ENCODE measurements at regions not wholly inside any gene's neighbourhood (a gene's known extent, or its start where the extent isn't known, plus 50 kb on each side); places are given as distances from the start of the nearest gene placed in this dataset.

- no peak for DNase-seq (ENCODE audit: extremely low spot score)
- ChIA-PET POLR2A (no interaction called here), CTCF (no interaction called here)
- TF ChIP-seq FOXM1 (IDR thresholded peaks at IDR 0.05; ENCODE audit: borderline replicate concordance) (no peak), FOXK2 (IDR thresholded peaks at IDR 0.05) (no peak), ARNT (IDR thresholded peaks at IDR 0.05) (no peak), SP1 (IDR thresholded peaks at IDR 0.05) (no peak), FOXA1 (IDR thresholded peaks at IDR 0.05) (no peak), SUZ12 (IDR thresholded peaks at IDR 0.05) (no peak), BHLHE40 (IDR thresholded peaks at IDR 0.05; ENCODE audit: borderline replicate concordance) (no peak)
Observed at GRCh38 chr11:36988556-36988955, 390.5 kb upstream of the RAG2 start.

- POLR2A ChIA-PET: no interaction called here
- CTCF ChIA-PET: no interaction called here
- TF ChIP-seq BHLHE40 (IDR thresholded peaks at IDR 0.05; ENCODE audit: borderline replicate concordance): no peak
- TF ChIP-seq SUZ12 (IDR thresholded peaks at IDR 0.05): no peak
- no peak for TF ChIP-seq FOXA1 (IDR thresholded peaks at IDR 0.05)
- TF ChIP-seq LEF1 (IDR thresholded peaks at IDR 0.05; ENCODE audit: borderline replicate concordance): no peak
- TF ChIP-seq ELF4 (IDR thresholded peaks at IDR 0.05): no peak
- TF ChIP-seq, protein P1, sequence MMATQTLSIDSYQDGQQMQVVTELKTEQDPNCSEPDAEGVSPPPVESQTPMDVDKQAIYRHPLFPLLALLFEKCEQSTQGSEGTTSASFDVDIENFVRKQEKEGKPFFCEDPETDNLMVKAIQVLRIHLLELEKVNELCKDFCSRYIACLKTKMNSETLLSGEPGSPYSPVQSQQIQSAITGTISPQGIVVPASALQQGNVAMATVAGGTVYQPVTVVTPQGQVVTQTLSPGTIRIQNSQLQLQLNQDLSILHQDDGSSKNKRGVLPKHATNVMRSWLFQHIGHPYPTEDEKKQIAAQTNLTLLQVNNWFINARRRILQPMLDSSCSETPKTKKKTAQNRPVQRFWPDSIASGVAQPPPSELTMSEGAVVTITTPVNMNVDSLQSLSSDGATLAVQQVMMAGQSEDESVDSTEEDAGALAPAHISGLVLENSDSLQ (IDR thresholded peaks at IDR 0.05): no peak
- no peak for TF ChIP-seq SP1 (IDR thresholded peaks at IDR 0.05)
- TF ChIP-seq FOXK2 (IDR thresholded peaks at IDR 0.05): no peak
- no peak for TF ChIP-seq TARDBP (IDR thresholded peaks at IDR 0.05)
- no peak for TF ChIP-seq CTBP1 (IDR thresholded peaks at IDR 0.05; ENCODE audit: borderline replicate concordance)
- no peak for TF ChIP-seq L3MBTL2 (conservative IDR thresholded peaks at IDR 0.05)
- TF ChIP-seq NFRKB (IDR thresholded peaks at IDR 0.05): no peak
- no peak for TF ChIP-seq HDGF (IDR thresholded peaks at IDR 0.05; ENCODE audit: borderline replicate concordance)
- TF ChIP-seq ZNF384 (IDR thresholded peaks at IDR 0.05): no peak
- no peak for TF ChIP-seq FOXM1 (IDR thresholded peaks at IDR 0.05; ENCODE audit: borderline replicate concordance)
- no peak for TF ChIP-seq ARNT (IDR thresholded peaks at IDR 0.05)
- DNase-seq (ENCODE audit: extremely low spot score): no peak
Observed at GRCh38 chr11:36985562-36985961, 387.5 kb upstream of the RAG2 start.

GRCh38 chr11:36976741-36977140 is 378.7 kb upstream of the RAG2 start:
- ChIA-PET POLR2A (no interaction called here), CTCF (no interaction called here)
- TF ChIP-seq BHLHE40 (IDR thresholded peaks at IDR 0.05; ENCODE audit: borderline replicate concordance) (no peak), FOXA1 (IDR thresholded peaks at IDR 0.05) (no peak), LEF1 (IDR thresholded peaks at IDR 0.05; ENCODE audit: borderline replicate concordance) (no peak), ZNF384 (IDR thresholded peaks at IDR 0.05) (no peak), HDGF (IDR thresholded peaks at IDR 0.05; ENCODE audit: borderline replicate concordance) (no peak), FOXK2 (IDR thresholded peaks at IDR 0.05) (no peak), FOXM1 (IDR thresholded peaks at IDR 0.05; ENCODE audit: borderline replicate concordance) (no peak), L3MBTL2 (conservative IDR thresholded peaks at IDR 0.05) (no peak), SP1 (IDR thresholded peaks at IDR 0.05) (no peak), ARNT (IDR thresholded peaks at IDR 0.05) (no peak), SUZ12 (IDR thresholded peaks at IDR 0.05) (no peak), CTBP1 (IDR thresholded peaks at IDR 0.05; ENCODE audit: borderline replicate concordance) (no peak), TARDBP (IDR thresholded peaks at IDR 0.05) (no peak), NFRKB (IDR thresholded peaks at IDR 0.05) (no peak), ELF4 (IDR thresholded peaks at IDR 0.05) (no peak)
- TF ChIP-seq, protein P1 (IDR thresholded peaks at IDR 0.05): no peak
- DNase-seq (ENCODE audit: extremely low spot score): no peak

DNA sequence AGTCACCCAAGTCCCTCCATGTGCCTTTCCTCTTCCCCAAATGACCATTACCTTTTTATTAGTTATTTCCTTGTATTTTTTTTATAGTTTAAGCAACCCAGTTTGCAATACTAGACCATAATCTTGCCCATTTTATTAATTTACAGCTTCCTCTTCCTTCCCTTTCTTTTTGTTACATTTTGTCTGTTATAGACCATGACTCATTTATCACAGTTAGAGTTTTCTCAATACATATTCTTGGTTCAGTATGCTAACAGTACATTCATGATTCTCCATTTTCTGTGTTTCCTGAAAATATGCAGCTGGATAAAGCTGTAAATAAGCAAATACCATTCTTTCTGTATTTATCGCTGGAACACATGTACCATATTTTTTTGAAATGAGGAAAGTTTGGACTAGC is 376.7 kb upstream of the RAG2 start:
- no peak for DNase-seq (ENCODE audit: extremely low spot score)
- no peak for TF ChIP-seq FOXK2 (IDR thresholded peaks at IDR 0.05)
- ChIA-PET CTCF (no interaction called here), POLR2A (no interaction called here)

DNA sequence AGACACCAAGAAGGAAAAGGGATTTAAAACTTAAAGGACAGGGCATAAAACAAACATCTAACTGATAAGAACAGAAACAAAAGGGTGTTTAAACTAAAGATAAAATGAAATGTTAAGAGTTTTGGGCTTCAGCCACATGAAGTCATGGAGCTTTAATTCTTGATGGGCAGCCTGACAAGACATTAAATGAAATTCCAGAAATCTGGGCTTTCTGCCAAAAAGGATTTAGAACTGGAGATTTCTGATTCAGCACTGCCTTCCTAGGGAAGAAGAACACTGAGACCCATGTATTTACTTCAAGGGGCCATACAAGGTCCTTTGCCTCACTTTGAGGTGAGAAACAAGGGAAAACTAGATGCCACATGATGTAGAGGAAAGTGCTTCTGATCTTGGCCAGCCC is 355.9 kb upstream of the RAG2 start:
- CTCF ChIA-PET: no interaction called here
- TF ChIP-seq SUZ12 (IDR thresholded peaks at IDR 0.05) (no peak), L3MBTL2 (conservative IDR thresholded peaks at IDR 0.05) (no peak), ZNF384 (IDR thresholded peaks at IDR 0.05) (no peak), NFRKB (IDR thresholded peaks at IDR 0.05) (no peak), CTBP1 (IDR thresholded peaks at IDR 0.05; ENCODE audit: borderline replicate concordance) (no peak), HDGF (IDR thresholded peaks at IDR 0.05; ENCODE audit: borderline replicate concordance) (no peak), SP1 (IDR thresholded peaks at IDR 0.05) (no peak)
- TF ChIP-seq, protein P1 (IDR thresholded peaks at IDR 0.05): no peak
- DNase-seq (ENCODE audit: extremely low spot score): no peak
- POLR2A ChIA-PET: no interaction called here

DNA sequence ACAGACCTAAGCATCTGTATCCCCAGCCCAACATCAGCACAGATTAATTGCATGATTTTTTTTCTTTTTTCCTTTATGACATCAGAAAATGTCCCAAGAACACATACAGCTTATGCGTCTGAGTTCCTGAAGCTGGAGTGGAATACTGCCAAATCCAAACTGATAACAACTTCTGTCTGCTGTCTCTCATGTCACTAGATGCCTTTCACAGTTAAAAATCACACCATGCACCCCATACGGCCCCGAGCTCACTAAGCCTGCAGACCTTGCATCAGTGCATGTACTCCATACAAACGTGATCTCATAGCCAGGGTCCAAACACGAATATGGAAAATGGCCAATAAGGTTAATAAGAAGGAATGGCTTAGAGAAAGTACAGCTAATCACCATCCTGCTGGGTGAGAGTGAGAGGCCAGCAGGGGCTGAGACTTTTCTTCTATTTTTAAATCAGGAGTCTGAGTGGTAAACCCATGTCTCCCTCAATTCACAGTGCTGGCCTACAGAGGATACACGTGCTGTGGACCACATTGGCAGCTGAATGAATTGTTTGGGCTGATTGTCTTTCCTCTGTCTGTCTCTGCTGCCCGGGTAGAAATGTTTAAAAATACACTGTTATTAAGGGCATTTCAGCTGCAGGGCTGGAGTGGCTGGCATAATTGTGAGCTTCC is 350.6 kb upstream of the RAG2 start:
- CTCF ChIA-PET: no interaction called here
- DNase-seq (ENCODE audit: extremely low spot score): no peak
- POLR2A ChIA-PET: no interaction called here
- TF ChIP-seq TARDBP (IDR thresholded peaks at IDR 0.05) (no peak), SUZ12 (IDR thresholded peaks at IDR 0.05) (no peak), LEF1 (IDR thresholded peaks at IDR 0.05; ENCODE audit: borderline replicate concordance) (no peak), CTBP1 (IDR thresholded peaks at IDR 0.05; ENCODE audit: borderline replicate concordance) (no peak)
- TF ChIP-seq, protein P1 (IDR thresholded peaks at IDR 0.05): no peak
